Femur (tissue), 1 donor: ENCODE measurements at regions not wholly inside any gene's neighbourhood (a gene's known extent, or its start where the extent isn't known, plus 50 kb on each side); places are given as distances from the start of the nearest gene placed in this dataset.
A peak's percentile ranks its signal among the peaks of the same experiment; 100 is the strongest.

Source experiments
- DNase-seq: peaks from one replicate; pipeline ENCODE4 v3.0.0-alpha.2; 2017

- no peak for DNase-seq
Measured at GRCh38 chr16:49121636-49122035, 160.0 kb downstream of the CBLN1 start.

GRCh38 chr16:49120631-49121030 is 161.0 kb downstream of the CBLN1 start:
- no peak for DNase-seq

GRCh38 chr16:49116873-49117272 is 164.8 kb downstream of the CBLN1 start:
- no peak for DNase-seq

- no peak for DNase-seq
Measured at GRCh38 chr16:49115956-49116355, 165.7 kb downstream of the CBLN1 start.

GRCh38 chr16:49112754-49113153 is 168.9 kb downstream of the CBLN1 start:
- DNase-seq = no peak

- no peak for DNase-seq
Measured at GRCh38 chr16:49111351-49111750, 170.3 kb downstream of the CBLN1 start.

- DNase-seq = no peak
Measured at GRCh38 chr16:49108611-49109010, 173.0 kb downstream of the CBLN1 start.

- no peak for DNase-seq
Measured at GRCh38 chr16:49103298-49103697, 178.3 kb downstream of the CBLN1 start.

GRCh38 chr16:49101997-49102396 is 179.6 kb downstream of the CBLN1 start:
- no peak for DNase-seq

- no peak for DNase-seq
Measured at GRCh38 chr16:49100366-49100765, 181.3 kb downstream of the CBLN1 start.

GRCh38 chr16:49097964-49098363 is 183.7 kb downstream of the CBLN1 start:
- DNase-seq = no peak

GRCh38 chr16:49096176-49096945 is 185.3 kb downstream of the CBLN1 start:
- DNase-seq = no peak

GRCh38 chr16:49095539-49095938 is 186.1 kb downstream of the CBLN1 start:
- DNase-seq = no peak

- DNase-seq = no peak
Measured at GRCh38 chr16:49094471-49094870, 187.2 kb downstream of the CBLN1 start.

GRCh38 chr16:49093939-49094338 is 187.7 kb downstream of the CBLN1 start:
- no peak for DNase-seq

GRCh38 chr16:49092704-49093103 is 188.9 kb downstream of the CBLN1 start:
- no peak for DNase-seq

GRCh38 chr16:49089533-49089932 is 192.1 kb downstream of the CBLN1 start:
- DNase-seq = no peak

GRCh38 chr16:49089039-49089438 is 192.6 kb downstream of the CBLN1 start:
- no peak for DNase-seq

- DNase-seq = peak; percentile 20
Measured at GRCh38 chr16:49085686-49086085, 196.0 kb downstream of the CBLN1 start.

GRCh38 chr16:49084628-49085390 is 196.8 kb downstream of the CBLN1 start:
- DNase-seq = no peak

GRCh38 chr16:49081554-49081953 is 200.1 kb downstream of the CBLN1 start:
- no peak for DNase-seq

GRCh38 chr16:49081086-49081485 is 200.6 kb downstream of the CBLN1 start:
- no peak for DNase-seq

GRCh38 chr16:49078571-49078970 is 203.1 kb downstream of the CBLN1 start:
- no peak for DNase-seq

GRCh38 chr16:49078104-49078503 is 203.5 kb downstream of the CBLN1 start:
- no peak for DNase-seq
